Keratinocyte (primary cell): ENCODE measurements at regions not wholly inside any gene's neighbourhood (a gene's known extent, or its start where the extent isn't known, plus 50 kb on each side); places are given as distances from the start of the nearest gene placed in this dataset.

ENCODE experiments used
- CTCF ChIP-seq, 3 experiments: IDR thresholded peaks in 1 of 3; conservative IDR thresholded peaks in 1 of 3; optimal IDR thresholded peaks in 1 of 3; 2 replicates in 2 of 3; 3 replicates in 1 of 3; pipeline versions ENCODE3 to v1.5.1; 2011; ENCODE audit warnings: low read length in 3 of 3, mild to moderate bottlenecking in 3 of 3, moderate library complexity in 2 of 3, control low read depth in 1 of 3, inconsistent platforms in 1 of 3; ENCODE audit not compliant: insufficient read depth in 2 of 3; ENCODE audit errors: extremely low read depth in 1 of 3
- EZH2 ChIP-seq: IDR thresholded peaks from one replicate; pipeline ENCODE4 v1.6.1; 2012; ENCODE audit warnings: inconsistent platforms, mild to moderate bottlenecking, low read length, moderate library complexity

- TF ChIP-seq CTCF (optimal IDR thresholded peaks at IDR 0.05 in 1 of 3, IDR thresholded peaks at IDR 0.05 in 1 of 3, conservative IDR thresholded peaks at IDR 0.05 in 1 of 3; ENCODE audit: extremely low read depth in 1 of 3, insufficient read depth in 2 of 3, low read length in 3 of 3) (no peak), EZH2 (no peak)
Measured at GRCh38 chr16:16904601-16905000, 525.7 kb downstream of the NPIPA7 start.
